ENCODE measurements at regions not wholly inside any gene's neighbourhood (a gene's known extent, or its start where the extent isn't known, plus 50 kb on each side); places are given as distances from the start of the nearest gene placed in this dataset.

GRCh38 chr2:138121666-138122661 lies 157.7 kb downstream of the HNMT start:
- Histone ChIP-seq H3K9ac (ENCODE audit: low read length in 5 of 5) (no peak overlapping the region), H3K4me1 (ENCODE audit: control insufficient read depth in 5 of 5, insufficient read depth in 5 of 5, low read length in 5 of 5) (no peaks in the 10 kb centered on the region), H3K36me3 (ENCODE audit: control insufficient read depth in 5 of 5, insufficient read depth in 5 of 5, low read length in 5 of 5) (no peaks in the 10 kb centered on the region), H3K4me3 (ENCODE audit: low read depth in 1 of 5, low read length in 5 of 5) (no peak overlapping the region), H3K27ac (ENCODE audit: low read depth, low read length) (no peak overlapping the region), H3K27me3 (ENCODE audit: control insufficient read depth in 5 of 5, insufficient read depth in 4 of 5, low read length in 5 of 5) (no peaks in the 10 kb centered on the region), H3K9me3 (ENCODE audit: control insufficient read depth in 5 of 5, low read length in 5 of 5) (peaks cover 0 to 3% (median 0%) of the 10 kb centered on the region in 5 donors)

DNA sequence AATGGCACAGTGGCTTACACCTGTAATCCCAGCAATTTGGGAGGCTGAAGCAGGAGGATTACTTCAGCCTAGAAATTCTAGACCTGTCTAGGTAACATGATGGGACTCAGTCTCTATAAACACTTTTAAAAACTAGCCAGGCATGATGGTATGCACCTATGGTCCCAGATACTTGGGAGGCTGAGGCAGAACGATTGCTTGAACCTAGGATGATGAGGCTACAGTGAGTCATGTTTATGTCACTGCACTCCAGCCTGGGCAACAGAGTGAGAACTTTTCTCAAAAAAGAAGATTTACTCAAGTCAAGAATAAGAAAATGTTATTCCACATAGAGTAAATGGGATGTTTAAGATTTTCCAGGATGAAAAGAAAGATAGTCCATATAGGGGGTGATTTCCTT lies 158.6 kb downstream of the HNMT start:
- Histone ChIP-seq H3K4me3 (ENCODE audit: low read depth in 1 of 5, low read length in 5 of 5) (no peak overlapping the region), H3K27me3 (ENCODE audit: control insufficient read depth in 5 of 5, insufficient read depth in 4 of 5, low read length in 5 of 5) (no peaks in the 10 kb centered on the region), H3K9me3 (ENCODE audit: control insufficient read depth in 5 of 5, low read length in 5 of 5) (peaks cover 0 to 3% (median 0%) of the 10 kb centered on the region in 5 donors), H3K4me1 (ENCODE audit: control insufficient read depth in 5 of 5, insufficient read depth in 5 of 5, low read length in 5 of 5) (no peaks in the 10 kb centered on the region), H3K9ac (ENCODE audit: low read length in 5 of 5) (no peak overlapping the region), H3K36me3 (ENCODE audit: control insufficient read depth in 5 of 5, insufficient read depth in 5 of 5, low read length in 5 of 5) (no peaks in the 10 kb centered on the region), H3K27ac (ENCODE audit: low read depth, low read length) (no peak overlapping the region)

GRCh38 chr2:138123741-138124140 lies 159.5 kb downstream of the HNMT start:
- no peaks in the 10 kb centered on the region for H3K36me3 ChIP-seq (ENCODE audit: control insufficient read depth in 5 of 5, insufficient read depth in 5 of 5, low read length in 5 of 5)
- H3K4me1 ChIP-seq (ENCODE audit: control insufficient read depth in 5 of 5, insufficient read depth in 5 of 5, low read length in 5 of 5), result no peaks in the 10 kb centered on the region
- peaks cover 0 to 3% (median 0%) of the 10 kb centered on the region in 5 donors for H3K9me3 ChIP-seq (ENCODE audit: control insufficient read depth in 5 of 5, low read length in 5 of 5)
- H3K4me3 ChIP-seq (ENCODE audit: low read depth in 1 of 5, low read length in 5 of 5), result no peak overlapping the region
- H3K9ac ChIP-seq (ENCODE audit: low read length in 5 of 5), result no peak overlapping the region
- no peaks in the 10 kb centered on the region for H3K27me3 ChIP-seq (ENCODE audit: control insufficient read depth in 5 of 5, insufficient read depth in 4 of 5, low read length in 5 of 5)
- no peak overlapping the region for H3K27ac ChIP-seq (ENCODE audit: low read depth, low read length)

DNA sequence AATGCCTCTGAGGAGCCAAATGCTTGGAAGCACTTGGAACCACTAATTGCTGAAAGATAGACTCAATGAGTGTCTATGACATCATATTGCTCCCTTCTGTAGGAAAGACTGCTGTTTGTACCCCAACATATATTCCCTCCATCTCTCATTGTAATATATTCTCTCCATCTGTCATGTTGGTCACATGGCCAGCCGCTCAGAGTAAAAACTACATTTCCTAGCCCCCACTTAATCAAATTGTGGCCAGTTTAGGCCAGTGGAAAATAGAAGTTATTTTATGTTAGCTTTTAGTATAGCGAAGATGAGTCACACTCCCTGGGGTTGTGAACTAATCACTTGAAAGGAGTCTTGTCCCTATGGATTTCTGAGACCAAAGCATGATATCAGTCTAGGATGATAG lies 160.2 kb downstream of the HNMT start:
- H3K36me3 ChIP-seq (ENCODE audit: control insufficient read depth in 5 of 5, insufficient read depth in 5 of 5, low read length in 5 of 5), result no peaks in the 10 kb centered on the region
- no peaks in the 10 kb centered on the region for H3K4me1 ChIP-seq (ENCODE audit: control insufficient read depth in 5 of 5, insufficient read depth in 5 of 5, low read length in 5 of 5)
- H3K27me3 ChIP-seq (ENCODE audit: control insufficient read depth in 5 of 5, insufficient read depth in 4 of 5, low read length in 5 of 5), result no peaks in the 10 kb centered on the region
- peaks cover 0 to 3% (median 0%) of the 10 kb centered on the region in 5 donors for H3K9me3 ChIP-seq (ENCODE audit: control insufficient read depth in 5 of 5, low read length in 5 of 5)
- H3K27ac ChIP-seq (ENCODE audit: low read depth, low read length), result no peak overlapping the region
- no peak overlapping the region for H3K4me3 ChIP-seq (ENCODE audit: low read depth in 1 of 5, low read length in 5 of 5)
- no peak overlapping the region for H3K9ac ChIP-seq (ENCODE audit: low read length in 5 of 5)

DNA sequence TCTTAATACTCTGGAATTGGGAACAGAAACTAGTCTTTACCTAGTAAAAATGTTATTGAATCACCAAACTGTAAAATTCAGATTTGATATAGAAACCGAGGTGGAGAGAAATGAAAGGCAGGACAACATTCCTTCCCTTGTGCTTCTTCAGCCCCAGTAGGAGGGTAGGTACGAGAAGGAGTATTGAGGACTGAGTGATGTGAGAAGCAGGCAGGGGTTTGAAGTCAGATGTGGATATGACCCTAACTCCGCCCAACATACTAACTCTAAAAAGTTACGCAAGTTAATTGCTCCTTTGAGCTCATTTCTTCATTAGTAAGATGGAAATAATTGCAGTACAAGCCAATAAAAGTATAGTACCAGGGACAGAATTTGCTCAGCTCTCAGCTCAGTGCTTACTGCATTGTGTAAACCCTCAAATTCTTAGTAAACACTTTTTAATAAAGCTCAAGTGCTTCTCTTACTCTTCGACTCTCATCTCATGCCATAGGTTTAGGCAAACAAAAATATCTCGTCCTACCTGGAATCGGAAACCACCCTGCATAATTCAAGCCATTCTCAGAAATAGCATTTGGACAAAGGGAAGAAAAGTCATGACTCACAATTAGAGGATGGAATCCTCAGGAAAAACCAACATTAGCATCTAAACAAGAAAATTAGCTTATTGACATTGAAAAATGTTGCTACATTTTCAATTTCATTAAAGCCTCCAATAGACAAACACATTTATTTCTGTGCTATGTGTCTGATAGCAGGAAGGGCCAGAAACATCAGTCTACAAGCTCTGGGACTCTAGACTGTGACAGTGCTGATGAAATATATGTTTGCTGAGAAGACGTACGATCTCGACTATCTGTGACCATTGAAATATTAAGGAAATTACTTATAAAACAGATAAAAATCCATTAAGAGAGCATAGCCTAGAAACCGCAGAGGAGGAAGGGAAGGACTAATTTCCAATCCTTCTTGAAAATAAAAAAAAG lies 161.3 kb downstream of the HNMT start:
- Histone ChIP-seq H3K27me3 (ENCODE audit: control insufficient read depth in 5 of 5, insufficient read depth in 4 of 5, low read length in 5 of 5) (no peaks in the 10 kb centered on the region), H3K9me3 (ENCODE audit: control insufficient read depth in 5 of 5, low read length in 5 of 5) (peaks cover 0 to 3% (median 0%) of the 10 kb centered on the region in 5 donors), H3K36me3 (ENCODE audit: control insufficient read depth in 5 of 5, insufficient read depth in 5 of 5, low read length in 5 of 5) (no peaks in the 10 kb centered on the region), H3K4me1 (ENCODE audit: control insufficient read depth in 5 of 5, insufficient read depth in 5 of 5, low read length in 5 of 5) (no peaks in the 10 kb centered on the region), H3K27ac (ENCODE audit: low read depth, low read length) (no peak overlapping the region), H3K9ac (ENCODE audit: low read length in 5 of 5) (no peak overlapping the region), H3K4me3 (ENCODE audit: low read depth in 1 of 5, low read length in 5 of 5) (no peak overlapping the region)

DNA sequence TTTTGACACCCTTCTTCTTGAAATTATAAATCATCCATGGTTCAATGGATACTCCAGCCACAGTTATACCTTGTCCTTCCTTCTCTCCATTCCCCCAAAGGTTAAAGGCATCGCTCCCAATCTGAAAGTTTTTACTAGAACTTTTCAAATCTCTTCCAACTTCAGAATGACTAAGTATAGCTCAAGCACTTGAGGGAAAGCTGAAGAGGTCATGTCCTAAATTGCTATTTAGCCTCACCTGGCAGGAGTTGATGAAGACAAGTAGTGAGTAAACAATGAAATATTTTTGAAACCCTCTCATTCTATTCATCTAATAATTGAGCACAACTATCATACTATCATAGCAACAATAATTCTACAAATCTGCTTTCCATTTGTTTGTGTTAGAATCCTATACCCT lies 167.8 kb downstream of the HNMT start:
- Histone ChIP-seq H3K27ac (ENCODE audit: low read depth, low read length) (no peak overlapping the region), H3K27me3 (ENCODE audit: control insufficient read depth in 5 of 5, insufficient read depth in 4 of 5, low read length in 5 of 5) (no peaks in the 10 kb centered on the region), H3K4me3 (ENCODE audit: low read depth in 1 of 5, low read length in 5 of 5) (no peak overlapping the region), H3K9ac (ENCODE audit: low read length in 5 of 5) (no peak overlapping the region), H3K36me3 (ENCODE audit: control insufficient read depth in 5 of 5, insufficient read depth in 5 of 5, low read length in 5 of 5) (no peaks in the 10 kb centered on the region), H3K4me1 (ENCODE audit: control insufficient read depth in 5 of 5, insufficient read depth in 5 of 5, low read length in 5 of 5) (no peaks in the 10 kb centered on the region), H3K9me3 (ENCODE audit: control insufficient read depth in 5 of 5, low read length in 5 of 5) (no peaks in the 10 kb centered on the region)

DNA sequence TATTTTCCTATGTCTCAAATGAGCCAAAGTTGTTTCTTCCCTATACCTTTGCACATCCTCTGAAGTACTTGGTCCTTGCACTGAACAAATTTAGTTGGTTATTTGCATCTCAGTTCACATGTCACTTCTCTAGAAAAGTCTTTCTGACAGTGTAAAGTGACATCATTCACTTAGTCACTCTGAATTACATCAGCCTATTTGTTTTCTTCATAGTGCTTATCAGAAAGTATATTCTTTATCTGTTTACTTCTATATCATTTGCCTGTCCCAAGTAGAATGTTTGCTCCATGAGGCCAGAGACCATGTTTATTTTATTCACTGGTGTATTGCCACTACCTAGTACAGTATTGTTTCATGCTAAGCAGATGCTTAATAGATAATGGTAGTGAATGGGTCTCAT lies 173.7 kb downstream of the HNMT start:
- no peak overlapping the region for H3K27ac ChIP-seq (ENCODE audit: low read depth, low read length)
- H3K36me3 ChIP-seq (ENCODE audit: control insufficient read depth in 5 of 5, insufficient read depth in 5 of 5, low read length in 5 of 5), result no peaks in the 10 kb centered on the region
- H3K4me1 ChIP-seq (ENCODE audit: control insufficient read depth in 5 of 5, insufficient read depth in 5 of 5, low read length in 5 of 5), result no peaks in the 10 kb centered on the region
- H3K4me3 ChIP-seq (ENCODE audit: low read depth in 1 of 5, low read length in 5 of 5), result no peak overlapping the region
- no peak overlapping the region for H3K9ac ChIP-seq (ENCODE audit: low read length in 5 of 5)
- H3K9me3 ChIP-seq (ENCODE audit: control insufficient read depth in 5 of 5, low read length in 5 of 5), result no peaks in the 10 kb centered on the region
- H3K27me3 ChIP-seq (ENCODE audit: control insufficient read depth in 5 of 5, insufficient read depth in 4 of 5, low read length in 5 of 5), result no peaks in the 10 kb centered on the region

GRCh38 chr2:138147796-138148195 lies 183.5 kb downstream of the HNMT start:
- H3K4me1 ChIP-seq (ENCODE audit: control insufficient read depth in 5 of 5, insufficient read depth in 5 of 5, low read length in 5 of 5), result no peaks in the 10 kb centered on the region
- no peaks in the 10 kb centered on the region for H3K9me3 ChIP-seq (ENCODE audit: control insufficient read depth in 5 of 5, low read length in 5 of 5)
- H3K9ac ChIP-seq (ENCODE audit: low read length in 5 of 5), result no peak overlapping the region
- no peak overlapping the region for H3K27ac ChIP-seq (ENCODE audit: low read depth, low read length)
- no peak overlapping the region for H3K4me3 ChIP-seq (ENCODE audit: low read depth in 1 of 5, low read length in 5 of 5)
- H3K36me3 ChIP-seq (ENCODE audit: control insufficient read depth in 5 of 5, insufficient read depth in 5 of 5, low read length in 5 of 5), result peaks cover 0 to 7% (median 0%) of the 10 kb centered on the region in 5 donors
- H3K27me3 ChIP-seq (ENCODE audit: control insufficient read depth in 5 of 5, insufficient read depth in 4 of 5, low read length in 5 of 5), result no peaks in the 10 kb centered on the region

GRCh38 chr2:138155304-138155703 lies 191.0 kb downstream of the HNMT start:
- no peaks in the 10 kb centered on the region for H3K4me1 ChIP-seq (ENCODE audit: control insufficient read depth in 5 of 5, insufficient read depth in 5 of 5, low read length in 5 of 5)
- H3K4me3 ChIP-seq (ENCODE audit: low read depth in 1 of 5, low read length in 5 of 5), result no peak overlapping the region
- no peak overlapping the region for H3K27ac ChIP-seq (ENCODE audit: low read depth, low read length)

DNA sequence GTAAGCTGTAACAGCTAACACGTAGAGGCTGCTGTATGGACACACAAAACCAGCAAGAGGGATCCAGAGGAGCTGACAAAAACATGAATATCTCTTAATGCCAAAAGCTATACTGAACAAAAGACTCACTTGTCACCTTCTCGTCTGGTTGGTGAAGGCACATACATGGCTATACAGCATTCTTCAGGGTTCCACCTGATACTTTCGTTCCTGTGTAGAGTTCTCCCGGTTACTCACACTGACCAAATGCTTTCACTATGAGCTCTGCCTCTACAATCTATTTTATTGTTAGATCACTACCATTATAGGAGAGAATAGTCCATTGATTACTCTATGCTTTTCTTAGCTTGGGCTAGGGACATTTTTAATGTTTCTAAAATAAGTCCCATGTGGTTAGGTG lies 193.1 kb downstream of the HNMT start:
- no peak overlapping the region for H3K27ac ChIP-seq (ENCODE audit: low read depth, low read length)
- no peaks in the 10 kb centered on the region for H3K4me1 ChIP-seq (ENCODE audit: control insufficient read depth in 5 of 5, insufficient read depth in 5 of 5, low read length in 5 of 5)
- H3K9me3 ChIP-seq (ENCODE audit: control insufficient read depth in 5 of 5, low read length in 5 of 5), result no peaks in the 10 kb centered on the region
- no peak overlapping the region for H3K9ac ChIP-seq (ENCODE audit: low read length in 5 of 5)
- no peak overlapping the region for H3K4me3 ChIP-seq (ENCODE audit: low read depth in 1 of 5, low read length in 5 of 5)
- no peaks in the 10 kb centered on the region for H3K36me3 ChIP-seq (ENCODE audit: control insufficient read depth in 5 of 5, insufficient read depth in 5 of 5, low read length in 5 of 5)
- H3K27me3 ChIP-seq (ENCODE audit: control insufficient read depth in 5 of 5, insufficient read depth in 4 of 5, low read length in 5 of 5), result no peaks in the 10 kb centered on the region

More at GRCh38 chr2:138155304-138155703, 191.0 kb downstream of the HNMT start:
- Histone ChIP-seq H3K9ac (ENCODE audit: low read length in 5 of 5) (no peak overlapping the region), H3K27me3 (ENCODE audit: control insufficient read depth in 5 of 5, insufficient read depth in 4 of 5, low read length in 5 of 5) (no peaks in the 10 kb centered on the region), H3K36me3 (ENCODE audit: control insufficient read depth in 5 of 5, insufficient read depth in 5 of 5, low read length in 5 of 5) (peaks cover 0 to 7% (median 0%) of the 10 kb centered on the region in 5 donors), H3K9me3 (ENCODE audit: control insufficient read depth in 5 of 5, low read length in 5 of 5) (no peaks in the 10 kb centered on the region)

Data from subcutaneous abdominal adipose tissue (tissue), 5 donors.